K562 (cell line): ENCODE measurements at regions not wholly inside any gene's neighbourhood (a gene's known extent, or its start where the extent isn't known, plus 50 kb on each side); places are given as distances from the start of the nearest gene placed in this dataset.

Experiments
- ATAC-seq: fragments of 200-7000 bp; cut with Tn5 transposase; 3 replicates; pipeline ENCODE4 v1.9.1; 2020; ENCODE audit warnings: moderate library complexity
- BruUV-seq: library from RNA; stranded (reverse); fragments of 400-500 nt; replicated peaks from 2 replicates; lab custom pipeline; 2021; lab: Mats Ljungman, UMichigan
- CTCF ChIA-PET: fragments of 300-600 bp; formaldehyde crosslinking; extraction: SDS; loops from one replicate; lab custom pipeline; 2021; ENCODE audit warnings: low intra/inter-chr PET ratio; lab: Yijun Ruan, JAX
- POLR2A ChIA-PET: fragments of 300-600, 350-650 bp; sonication (Branson Sonifier 250); formaldehyde crosslinking; extraction: SDS; loops from one replicate; lab custom pipeline; 2021; ENCODE audit warnings: antibody characterized with exemption, inconsistent platforms; lab: Yijun Ruan, JAX
- DNase-seq, 4 experiments: peaks; one replicate each; pipeline versions ENCODE4 v3.0.0 to v3.0.0-alpha.2; 2011 to 2018; ENCODE audit warnings: low spot score in 3 of 4, mixed read lengths in 3 of 4; ENCODE audit errors: extremely low read depth in 1 of 4
- FAIRE-seq: peaks from 2 replicates; lab custom pipeline; 2011; peaks lifted over from hg19 to GRCh38; lab: Jason Lieb, UNC
- H2AFZ ChIP-seq: 2 replicates; pipeline ENCODE4 v1.6.0; 2011; ENCODE audit warnings: low read depth, low read length, control low read depth, inconsistent platforms
- H3K27ac ChIP-seq: fragments of 200-600 bp; 3 replicates; pipeline ENCODE4 v1.8.0; 2011; ENCODE audit warnings: low read depth, mild to moderate bottlenecking, control low read depth, inconsistent platforms, low read length, moderate library complexity, mixed read lengths; ENCODE audit errors: extremely low read depth
- H3K27me3 ChIP-seq, 2 experiments: fragments of 300-600 bp in 1 of 2; 2 replicates in 1 of 2; 3 replicates in 1 of 2; pipeline versions ENCODE4 v1.6.0 to v1.8.0; 2011; ENCODE audit warnings: inconsistent platforms in 2 of 2, low read length in 2 of 2, mild to moderate bottlenecking in 1 of 2, mixed read lengths in 1 of 2, moderate library complexity in 1 of 2; ENCODE audit not compliant: control insufficient read depth in 2 of 2, insufficient read depth in 2 of 2
- H3K36me3 ChIP-seq: fragments of 300-600 bp; 3 replicates; pipeline ENCODE4 v1.8.0; 2011; ENCODE audit warnings: mild to moderate bottlenecking, low read length, inconsistent platforms; ENCODE audit not compliant: control insufficient read depth, insufficient read depth
- H3K4me1 ChIP-seq, 2 experiments: fragments of 200-600 bp in 1 of 2; replicated peaks in 1 of 2; 2 replicates in 1 of 2; 3 replicates in 1 of 2; pipeline versions ENCODE4 v1.5.1 to v1.8.0; 2011; ENCODE audit warnings: inconsistent platforms in 2 of 2, low read length in 2 of 2, mild to moderate bottlenecking in 1 of 2, mixed read lengths in 1 of 2, moderate library complexity in 1 of 2; ENCODE audit not compliant: control insufficient read depth in 2 of 2, insufficient read depth in 2 of 2
- H3K4me2 ChIP-seq: 2 replicates; pipeline ENCODE4 v1.6.1; 2011; ENCODE audit warnings: low read length, control low read depth, inconsistent platforms, mixed read lengths; ENCODE audit not compliant: insufficient read depth
- H3K4me3 ChIP-seq: fragments of 200-600 bp; sonication (generic), shearing (Covaris generic); 2 replicates; pipeline ENCODE4 v1.5.1; 2016; ENCODE audit warnings: control low read depth, inconsistent platforms
- H3K79me2 ChIP-seq: fragments of 200-600 bp; 3 replicates; pipeline ENCODE4 v1.8.0; 2011; ENCODE audit warnings: low read length, inconsistent platforms; ENCODE audit not compliant: control insufficient read depth, insufficient read depth
- H3K9ac ChIP-seq, 2 experiments: 2 replicates each; pipeline versions ENCODE4 v1.6.0 to v1.6.1; 2011; ENCODE audit warnings: low read depth in 2 of 2, low read length in 2 of 2, control low read depth in 1 of 2, inconsistent platforms in 1 of 2, mild to moderate bottlenecking in 1 of 2, mixed read lengths in 1 of 2; ENCODE audit not compliant: insufficient read depth in 1 of 2
- H3K9me1 ChIP-seq: one replicate; pipeline ENCODE4 v1.6.0; 2011; ENCODE audit warnings: inconsistent platforms, mild to moderate bottlenecking, low read length, moderate library complexity; ENCODE audit not compliant: control insufficient read depth, insufficient read depth
- H3K9me3 ChIP-seq: replicated peaks from 2 replicates; pipeline ENCODE4 v1.5.1; 2011; ENCODE audit warnings: low read depth, low read length, inconsistent platforms; ENCODE audit not compliant: control insufficient read depth, insufficient read depth
- H4K20me1 ChIP-seq: replicated peaks from 2 replicates; pipeline ENCODE4 v1.6.1; 2011; ENCODE audit warnings: low read length, inconsistent platforms, mixed read lengths; ENCODE audit not compliant: control insufficient read depth, insufficient read depth
- BRCA1 ChIP-seq, 2 experiments: fragments of 450-650 bp in 1 of 2; sonication (generic) in 1 of 2; formaldehyde crosslinking in 1 of 2; IDR thresholded peaks; 2 replicates each; pipeline versions ENCODE4 v1.5.0 to v1.6.1; 2017 to 2020; ENCODE audit warnings: mild to moderate bottlenecking in 1 of 2, missing genetic modification reagents in 1 of 2
- BRD4 ChIP-seq: fragments of 200-600 bp; sonication (generic); IDR thresholded peaks from 2 replicates; pipeline ENCODE4 v1.6.1; 2017; ENCODE audit warnings: inconsistent platforms
- CEBPB ChIP-seq: fragments of 450-650 bp; IDR thresholded peaks from 2 replicates; pipeline ENCODE4 v1.6.1; 2016; ENCODE audit warnings: missing genetic modification characterization, missing compliant biosample characterization
- HCFC1 ChIP-seq: IDR thresholded peaks from 2 replicates; pipeline ENCODE4 v1.6.1; 2012; ENCODE audit warnings: low read depth, low read length, improper control_type of control experiment
- HDAC6 ChIP-seq: IDR thresholded peaks from 2 replicates; pipeline ENCODE4 v1.6.1; 2012; ENCODE audit warnings: low read depth, mild to moderate bottlenecking, control low read depth, inconsistent platforms, low read length, moderate library complexity
- HMG20A ChIP-seq: fragments of 450-650 bp; formaldehyde crosslinking; conservative IDR thresholded peaks from 2 replicates; pipeline ENCODE4 v1.4.0; 2020; ENCODE audit warnings: mild to moderate bottlenecking, mixed read lengths
- KDM1A ChIP-seq, 2 experiments: fragments of 450-650 bp; IDR thresholded peaks; 2 replicates each; pipeline ENCODE4 v1.6.1; 2016; ENCODE audit warnings: mild to moderate bottlenecking in 2 of 2
- MCM5 ChIP-seq: fragments of 450-650 bp; IDR thresholded peaks from 2 replicates; pipeline ENCODE4 v1.6.1; 2016; ENCODE audit warnings: low read depth
- NFYB ChIP-seq: IDR thresholded peaks from 2 replicates; pipeline ENCODE4 v1.6.1; 2011; ENCODE audit warnings: mild to moderate bottlenecking, moderate library complexity; ENCODE audit not compliant: insufficient read length; ENCODE audit errors: extremely low read depth
- PHF20 ChIP-seq: fragments of 450-650 bp; IDR thresholded peaks from 2 replicates; pipeline ENCODE4 v1.6.1; 2018; ENCODE audit not compliant: partially characterized antibody
- PHF8 ChIP-seq: fragments of 200-600 bp; sonication (generic); IDR thresholded peaks from 2 replicates; pipeline ENCODE4 v1.6.1; 2012; ENCODE audit warnings: mixed run types, mild to moderate bottlenecking, inconsistent platforms, low read length, moderate library complexity, borderline replicate concordance
- SMARCB1 ChIP-seq: IDR thresholded peaks from 2 replicates; pipeline ENCODE4 v1.6.1; 2011; ENCODE audit warnings: improper control_type of control experiment, low read depth; ENCODE audit not compliant: insufficient read length
- ZBED1 ChIP-seq: IDR thresholded peaks from 2 replicates; pipeline ENCODE4 v1.6.1; 2014
- ZNF445 ChIP-seq: fragments of 250-450 bp; sonication (Bioruptor Pico); IDR thresholded peaks from 2 replicates; pipeline ENCODE4 v1.4.0; 2020; ENCODE audit warnings: low read depth, mild to moderate bottlenecking, moderate library complexity
- ZNF695 ChIP-seq: fragments of 450-650 bp; formaldehyde crosslinking; IDR thresholded peaks from 2 replicates; pipeline ENCODE4 v1.4.0; 2020; ENCODE audit warnings: mild to moderate bottlenecking, moderate library complexity
- ZNF699 ChIP-seq: fragments of 250-450 bp; sonication (Bioruptor Pico); IDR thresholded peaks from 2 replicates; pipeline ENCODE4 v1.8.0; 2021; ENCODE audit warnings: mild to moderate bottlenecking, moderate library complexity; ENCODE audit not compliant: insufficient replicate concordance
- WGBS: fragments of 100-300 bp; shearing (Covaris generic); methylation state at CpG from one replicate; pipeline ENCODE4 v1.1.6; 2016; ENCODE audit warnings: low coverage, mixed read lengths; ENCODE audit not compliant: insufficient coverage; ENCODE audit errors: missing lambda C conversion rate; 5-methylcytosine and 5-hydroxymethylcytosine counted together
- in situ Hi-C: fragments of 300-500 bp; cut with MboI; formaldehyde crosslinking; loops from 4 replicates; pipeline ENCODE4 v1.15.0; 2018; ENCODE audit warnings: inconsistent platforms, mixed read lengths
- intact Hi-C: fragments of 100-400 bp; cut with micrococcal nuclease; formaldehyde crosslinking; loops from 2 replicates; pipeline ENCODE4 v1.14.2; 2022
- TF ChIP-seq, protein P1 (sequence below): fragments of 450-650 bp; conservative IDR thresholded peaks from 2 replicates; pipeline ENCODE4 v1.6.1; 2016; ENCODE audit warnings: missing genetic modification characterization, low read depth, mild to moderate bottlenecking, missing compliant biosample characterization, moderate library complexity
- TF ChIP-seq, protein P2 (sequence below): fragments of 200-800 bp; sonication (Bioruptor generic); IDR thresholded peaks from 2 replicates; pipeline ENCODE4 v1.6.1; 2016; ENCODE audit warnings: missing genetic modification characterization, missing compliant biosample characterization

GRCh38 chr1:214970016-214970415, 112.5 kb upstream of the KCNK2 start:
- intact Hi-C loops = no loop called here
- no peak overlapping the region for H3K4me2 ChIP-seq
- H3K27ac ChIP-seq = no peak overlapping the region
- POLR2A ChIA-PET = no interaction called here
- no peak overlapping the region for H3K4me3 ChIP-seq
- no peaks in the 10 kb centered on the region for H4K20me1 ChIP-seq
- no peak overlapping the region for H2AFZ ChIP-seq
- CTCF ChIA-PET = no interaction called here
- H3K79me2 ChIP-seq = no peaks in the 10 kb centered on the region
- TF ChIP-seq SMARCB1 (no peak), PHF20 (no peak), MCM5 (no peak), HDAC6 (no peak), HMG20A (CRISPR knock-in tag) (no peak), ZBED1 (no peak), CEBPB (tag) (no peak), ZNF699 (CRISPR knock-in tag) (no peak), BRCA1 (IDR thresholded peaks at IDR 0.05) (no peak), BRCA1 (CRISPR knock-in tag; IDR thresholded peaks at IDR 0.05) (no peak), BRD4 (no peak), ZNF445 (no peak), ZNF695 (CRISPR knock-in tag) (no peak), PHF8 (no peak), NFYB (no peak), HCFC1 (no peak), KDM1A (IDR thresholded peaks at IDR 0.05) (no peak)
- TF ChIP-seq, protein P1, sequence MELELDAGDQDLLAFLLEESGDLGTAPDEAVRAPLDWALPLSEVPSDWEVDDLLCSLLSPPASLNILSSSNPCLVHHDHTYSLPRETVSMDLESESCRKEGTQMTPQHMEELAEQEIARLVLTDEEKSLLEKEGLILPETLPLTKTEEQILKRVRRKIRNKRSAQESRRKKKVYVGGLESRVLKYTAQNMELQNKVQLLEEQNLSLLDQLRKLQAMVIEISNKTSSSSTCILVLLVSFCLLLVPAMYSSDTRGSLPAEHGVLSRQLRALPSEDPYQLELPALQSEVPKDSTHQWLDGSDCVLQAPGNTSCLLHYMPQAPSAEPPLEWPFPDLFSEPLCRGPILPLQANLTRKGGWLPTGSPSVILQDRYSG (tag) = no peak
- TF ChIP-seq, protein P2, sequence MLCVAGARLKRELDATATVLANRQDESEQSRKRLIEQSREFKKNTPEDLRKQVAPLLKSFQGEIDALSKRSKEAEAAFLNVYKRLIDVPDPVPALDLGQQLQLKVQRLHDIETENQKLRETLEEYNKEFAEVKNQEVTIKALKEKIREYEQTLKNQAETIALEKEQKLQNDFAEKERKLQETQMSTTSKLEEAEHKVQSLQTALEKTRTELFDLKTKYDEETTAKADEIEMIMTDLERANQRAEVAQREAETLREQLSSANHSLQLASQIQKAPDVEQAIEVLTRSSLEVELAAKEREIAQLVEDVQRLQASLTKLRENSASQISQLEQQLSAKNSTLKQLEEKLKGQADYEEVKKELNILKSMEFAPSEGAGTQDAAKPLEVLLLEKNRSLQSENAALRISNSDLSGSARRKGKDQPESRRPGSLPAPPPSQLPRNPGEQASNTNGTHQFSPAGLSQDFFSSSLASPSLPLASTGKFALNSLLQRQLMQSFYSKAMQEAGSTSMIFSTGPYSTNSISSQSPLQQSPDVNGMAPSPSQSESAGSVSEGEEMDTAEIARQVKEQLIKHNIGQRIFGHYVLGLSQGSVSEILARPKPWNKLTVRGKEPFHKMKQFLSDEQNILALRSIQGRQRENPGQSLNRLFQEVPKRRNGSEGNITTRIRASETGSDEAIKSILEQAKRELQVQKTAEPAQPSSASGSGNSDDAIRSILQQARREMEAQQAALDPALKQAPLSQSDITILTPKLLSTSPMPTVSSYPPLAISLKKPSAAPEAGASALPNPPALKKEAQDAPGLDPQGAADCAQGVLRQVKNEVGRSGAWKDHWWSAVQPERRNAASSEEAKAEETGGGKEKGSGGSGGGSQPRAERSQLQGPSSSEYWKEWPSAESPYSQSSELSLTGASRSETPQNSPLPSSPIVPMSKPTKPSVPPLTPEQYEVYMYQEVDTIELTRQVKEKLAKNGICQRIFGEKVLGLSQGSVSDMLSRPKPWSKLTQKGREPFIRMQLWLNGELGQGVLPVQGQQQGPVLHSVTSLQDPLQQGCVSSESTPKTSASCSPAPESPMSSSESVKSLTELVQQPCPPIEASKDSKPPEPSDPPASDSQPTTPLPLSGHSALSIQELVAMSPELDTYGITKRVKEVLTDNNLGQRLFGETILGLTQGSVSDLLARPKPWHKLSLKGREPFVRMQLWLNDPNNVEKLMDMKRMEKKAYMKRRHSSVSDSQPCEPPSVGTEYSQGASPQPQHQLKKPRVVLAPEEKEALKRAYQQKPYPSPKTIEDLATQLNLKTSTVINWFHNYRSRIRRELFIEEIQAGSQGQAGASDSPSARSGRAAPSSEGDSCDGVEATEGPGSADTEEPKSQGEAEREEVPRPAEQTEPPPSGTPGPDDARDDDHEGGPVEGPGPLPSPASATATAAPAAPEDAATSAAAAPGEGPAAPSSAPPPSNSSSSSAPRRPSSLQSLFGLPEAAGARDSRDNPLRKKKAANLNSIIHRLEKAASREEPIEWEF (CRISPR knock-in tag) = no peak
- TF ChIP-seq, all 486 proteins: peak for 0
- no peaks in the 10 kb centered on the region for H3K9me1 ChIP-seq
- H3K9me3 ChIP-seq = no peaks in the 10 kb centered on the region; the same call in 1 of the 2 replicates
- in situ Hi-C loops = no loop called here
- H3K27me3 ChIP-seq = no peaks in the 10 kb centered on the region
- DNase-seq (no peak), ATAC-seq (no peak), FAIRE-seq (no peak)
- H3K9ac ChIP-seq = no peak overlapping the region
- no peaks in the 10 kb centered on the region for H3K4me1 ChIP-seq
- H3K36me3 ChIP-seq = no peaks in the 10 kb centered on the region
- 0% methylated on average over 1 of the region's 1 CpG for WGBS
- BruUV-seq = no TSS peak
